Activated naive CD4-positive, alpha-beta T cell treated with anti-CD3 and anti-CD28 coated beads, Interleukin-2, amount 50 U/mL, for 24 hours (primary cell): ENCODE measurements at regions not wholly inside any gene's neighbourhood (a gene's known extent, or its start where the extent isn't known, plus 50 kb on each side); places are given as distances from the start of the nearest gene placed in this dataset.

ENCODE experiments used
- H3K27ac Mint-ChIP-seq: one replicate; pipeline ENCODE4 v1.8.0; 2021; ENCODE audit warnings: mild to moderate bottlenecking, mixed read lengths
- H3K27me3 Mint-ChIP-seq: one replicate; pipeline ENCODE4 v1.8.0; 2021; ENCODE audit warnings: mixed read lengths
- H3K36me3 Mint-ChIP-seq: one replicate; pipeline ENCODE4 v1.8.0; 2021; ENCODE audit warnings: mixed read lengths
- H3K4me1 Mint-ChIP-seq: one replicate; pipeline ENCODE4 v1.8.0; 2021; ENCODE audit warnings: mixed read lengths
- H3K4me3 Mint-ChIP-seq: one replicate; pipeline ENCODE4 v1.8.0; 2021; ENCODE audit warnings: mild to moderate bottlenecking, mixed read lengths
- H3K9me3 Mint-ChIP-seq: one replicate; pipeline ENCODE4 v1.8.0; 2021; ENCODE audit warnings: mixed read lengths

GRCh38 chr12:25827747-25828146 is 130.7 kb upstream of the RASSF8 start:
- H3K4me3 Mint-ChIP-seq = no peak overlapping the region
- H3K36me3 Mint-ChIP-seq = no peaks in the 10 kb centered on the region
- H3K27ac Mint-ChIP-seq = no peak overlapping the region
- H3K4me1 Mint-ChIP-seq = no peaks in the 10 kb centered on the region
- no peaks in the 10 kb centered on the region for H3K9me3 Mint-ChIP-seq
- peaks cover 5% of the 10 kb centered on the region for H3K27me3 Mint-ChIP-seq

DNA sequence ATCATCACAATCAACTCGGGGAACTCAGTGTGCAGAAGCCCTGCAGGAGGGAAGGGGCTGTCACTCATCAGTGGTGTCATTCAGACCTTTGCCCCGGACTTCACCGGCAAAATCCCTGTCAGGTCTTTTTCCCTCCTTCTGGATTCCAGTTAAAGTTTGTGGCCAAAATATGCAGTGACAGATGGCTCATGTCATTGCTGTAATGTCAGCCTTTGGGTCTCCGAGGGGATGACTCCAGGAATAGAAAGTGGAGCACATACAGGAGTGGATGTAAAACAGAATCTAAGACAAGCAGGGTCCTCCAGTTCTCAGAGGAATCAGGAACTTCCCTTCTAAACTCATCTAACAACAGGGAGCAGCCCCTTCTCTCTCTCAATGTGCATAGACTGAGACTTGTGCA is 130.3 kb upstream of the RASSF8 start:
- Mint-ChIP-seq H3K36me3 (no peaks in the 10 kb centered on the region), H3K4me3 (no peak overlapping the region), H3K9me3 (no peaks in the 10 kb centered on the region), H3K27ac (no peak overlapping the region), H3K27me3 (peaks cover 5% of the 10 kb centered on the region), H3K4me1 (no peaks in the 10 kb centered on the region)

- H3K4me3 Mint-ChIP-seq = no peak overlapping the region
- no peaks in the 10 kb centered on the region for H3K4me1 Mint-ChIP-seq
- no peaks in the 10 kb centered on the region for H3K36me3 Mint-ChIP-seq
- H3K9me3 Mint-ChIP-seq = no peaks in the 10 kb centered on the region
- H3K27ac Mint-ChIP-seq = no peak overlapping the region
- peaks cover 4% of the 10 kb centered on the region for H3K27me3 Mint-ChIP-seq
Measured at GRCh38 chr12:25829192-25829591, 129.3 kb upstream of the RASSF8 start.

GRCh38 chr12:25830456-25830855 is 128.0 kb upstream of the RASSF8 start:
- H3K36me3 Mint-ChIP-seq = no peaks in the 10 kb centered on the region
- no peaks in the 10 kb centered on the region for H3K4me1 Mint-ChIP-seq
- no peak overlapping the region for H3K27ac Mint-ChIP-seq
- H3K9me3 Mint-ChIP-seq = no peaks in the 10 kb centered on the region
- peaks cover 4% of the 10 kb centered on the region for H3K27me3 Mint-ChIP-seq
- H3K4me3 Mint-ChIP-seq = no peak overlapping the region

GRCh38 chr12:25833657-25834056 is 124.8 kb upstream of the RASSF8 start:
- Mint-ChIP-seq H3K36me3 (no peaks in the 10 kb centered on the region), H3K27me3 (peaks cover 6% of the 10 kb centered on the region)

GRCh38 chr12:25835385-25835784 is 123.1 kb upstream of the RASSF8 start:
- Mint-ChIP-seq H3K27ac (no peak overlapping the region), H3K36me3 (no peaks in the 10 kb centered on the region), H3K4me1 (no peaks in the 10 kb centered on the region), H3K27me3 (peaks cover 5% of the 10 kb centered on the region), H3K9me3 (no peaks in the 10 kb centered on the region), H3K4me3 (no peak overlapping the region)

More at GRCh38 chr12:25833657-25834056, 124.8 kb upstream of the RASSF8 start:
- Mint-ChIP-seq H3K4me1 (no peaks in the 10 kb centered on the region), H3K9me3 (no peaks in the 10 kb centered on the region), H3K27ac (no peak overlapping the region), H3K4me3 (no peak overlapping the region)

GRCh38 chr12:25838007-25838406 is 120.5 kb upstream of the RASSF8 start:
- H3K27ac Mint-ChIP-seq = no peak overlapping the region
- H3K4me1 Mint-ChIP-seq = peaks cover 1% of the 10 kb centered on the region
- no peaks in the 10 kb centered on the region for H3K9me3 Mint-ChIP-seq
- H3K27me3 Mint-ChIP-seq = peaks cover 2% of the 10 kb centered on the region
- H3K4me3 Mint-ChIP-seq = no peak overlapping the region
- H3K36me3 Mint-ChIP-seq = no peaks in the 10 kb centered on the region

- H3K4me1 Mint-ChIP-seq = peaks cover 8% of the 10 kb centered on the region
- H3K27ac Mint-ChIP-seq = peak overlapping the region; percentile 55
- peaks cover 2% of the 10 kb centered on the region for H3K27me3 Mint-ChIP-seq
- no peaks in the 10 kb centered on the region for H3K36me3 Mint-ChIP-seq
- H3K4me3 Mint-ChIP-seq = no peak overlapping the region
- no peaks in the 10 kb centered on the region for H3K9me3 Mint-ChIP-seq
Measured at GRCh38 chr12:25839470-25839869, 119.0 kb upstream of the RASSF8 start.

GRCh38 chr12:25840678-25841465 is 117.6 kb upstream of the RASSF8 start:
- no peak overlapping the region for H3K4me3 Mint-ChIP-seq
- H3K27ac Mint-ChIP-seq = no peak overlapping the region
- no peaks in the 10 kb centered on the region for H3K9me3 Mint-ChIP-seq
- peaks cover 8% of the 10 kb centered on the region for H3K4me1 Mint-ChIP-seq
- no peaks in the 10 kb centered on the region for H3K36me3 Mint-ChIP-seq
- H3K27me3 Mint-ChIP-seq = peaks cover 2% of the 10 kb centered on the region

DNA sequence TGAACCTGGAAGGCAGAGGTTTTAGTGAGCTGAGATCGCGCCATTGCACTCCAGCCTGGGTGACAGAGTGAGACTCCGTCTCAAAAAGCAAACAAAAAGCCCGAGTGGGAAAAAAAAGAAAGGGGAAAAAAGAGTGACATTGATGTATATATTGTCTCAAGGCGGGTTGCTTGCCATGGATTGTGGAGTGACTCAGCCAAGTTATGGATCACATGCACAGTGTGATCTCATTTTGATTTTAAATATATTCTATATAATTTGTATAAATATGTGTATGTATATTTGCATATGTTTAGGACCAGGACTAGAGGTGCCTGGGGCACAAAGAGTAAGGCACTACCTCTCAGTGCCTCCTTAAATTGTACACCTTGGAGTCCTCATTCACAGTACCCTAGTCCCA is 116.2 kb upstream of the RASSF8 start:
- Mint-ChIP-seq H3K9me3 (no peaks in the 10 kb centered on the region), H3K27ac (no peak overlapping the region), H3K4me1 (peaks cover 8% of the 10 kb centered on the region), H3K27me3 (no peaks in the 10 kb centered on the region), H3K4me3 (no peak overlapping the region), H3K36me3 (no peaks in the 10 kb centered on the region)

DNA sequence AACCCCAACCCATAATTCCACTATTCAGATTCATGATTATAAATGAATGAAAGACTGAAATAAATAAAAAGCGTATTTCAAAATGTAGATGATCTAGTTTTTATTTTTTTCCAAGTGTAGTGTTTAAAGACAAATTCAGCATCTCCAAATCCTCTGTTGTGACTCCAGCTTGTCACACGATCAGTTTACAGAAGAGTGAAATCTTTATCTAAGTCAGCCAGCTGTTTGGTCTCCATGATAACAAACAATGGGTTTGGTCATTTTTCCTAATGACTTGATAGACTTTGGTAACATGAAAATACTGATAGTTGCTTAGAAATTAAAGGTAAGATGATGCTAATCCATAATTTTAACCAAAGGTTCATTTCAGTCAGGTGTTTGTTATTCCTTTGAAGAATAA is 114.5 kb upstream of the RASSF8 start:
- H3K4me3 Mint-ChIP-seq = no peak overlapping the region
- no peaks in the 10 kb centered on the region for H3K9me3 Mint-ChIP-seq
- no peaks in the 10 kb centered on the region for H3K36me3 Mint-ChIP-seq
- peaks cover 8% of the 10 kb centered on the region for H3K4me1 Mint-ChIP-seq
- no peak overlapping the region for H3K27ac Mint-ChIP-seq
- H3K27me3 Mint-ChIP-seq = peaks cover 2% of the 10 kb centered on the region

GRCh38 chr12:25845415-25845814 is 113.1 kb upstream of the RASSF8 start:
- Mint-ChIP-seq H3K27ac (no peak overlapping the region), H3K4me1 (peaks cover 8% of the 10 kb centered on the region), H3K27me3 (peaks cover 5% of the 10 kb centered on the region), H3K36me3 (no peaks in the 10 kb centered on the region), H3K9me3 (no peaks in the 10 kb centered on the region), H3K4me3 (no peak overlapping the region)

- Mint-ChIP-seq H3K27ac (no peak overlapping the region), H3K4me3 (no peak overlapping the region), H3K36me3 (peaks cover 2% of the 10 kb centered on the region), H3K9me3 (no peaks in the 10 kb centered on the region), H3K27me3 (peaks cover 10% of the 10 kb centered on the region), H3K4me1 (no peaks in the 10 kb centered on the region)
Measured at GRCh38 chr12:25852792-25853191, 105.7 kb upstream of the RASSF8 start.

DNA sequence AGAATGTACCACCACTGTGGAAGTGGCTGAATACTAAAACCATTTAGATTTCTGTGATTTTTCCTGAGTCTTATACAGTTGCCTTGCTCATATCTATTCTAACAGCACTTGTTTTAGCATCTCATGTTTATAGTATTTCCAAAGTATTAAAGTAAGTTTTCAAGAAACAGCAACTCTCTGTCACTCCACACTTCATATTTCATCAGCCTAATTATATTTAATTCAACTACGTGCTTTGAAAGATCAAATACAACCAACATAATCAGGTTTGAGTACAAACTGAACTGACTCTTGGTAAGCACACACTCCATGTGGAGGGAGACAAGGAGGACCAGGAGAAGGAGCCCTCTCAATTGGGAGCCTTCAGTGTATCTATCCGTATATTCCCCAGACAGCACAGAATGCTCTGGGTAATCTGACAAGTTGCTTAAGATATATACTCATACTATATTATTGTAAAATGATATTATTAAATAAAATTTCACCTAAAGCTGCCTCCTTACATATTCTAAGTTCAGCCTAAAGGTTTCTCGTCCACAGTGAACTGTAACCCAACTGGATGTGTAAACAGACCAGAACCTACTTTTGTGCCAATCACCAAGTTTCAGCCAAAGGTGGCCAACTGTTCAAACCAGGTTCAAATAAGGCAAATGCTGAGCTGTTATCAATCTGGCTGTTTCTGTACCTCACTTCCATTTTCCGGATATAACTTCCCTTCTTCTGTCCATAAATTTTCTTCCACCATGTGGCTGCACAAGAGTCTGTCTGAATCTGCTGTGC is 105.0 kb upstream of the RASSF8 start:
- Mint-ChIP-seq H3K27ac (no peak overlapping the region), H3K4me3 (no peak overlapping the region), H3K4me1 (no peaks in the 10 kb centered on the region), H3K9me3 (no peaks in the 10 kb centered on the region), H3K36me3 (peaks cover 2% of the 10 kb centered on the region), H3K27me3 (peaks cover 9% of the 10 kb centered on the region)

- Mint-ChIP-seq H3K4me3 (no peak overlapping the region), H3K36me3 (peaks cover 2% of the 10 kb centered on the region), H3K27ac (no peak overlapping the region), H3K27me3 (peaks cover 6% of the 10 kb centered on the region), H3K4me1 (peaks cover 11% of the 10 kb centered on the region), H3K9me3 (no peaks in the 10 kb centered on the region)
Measured at GRCh38 chr12:25854991-25855390, 103.5 kb upstream of the RASSF8 start.

DNA sequence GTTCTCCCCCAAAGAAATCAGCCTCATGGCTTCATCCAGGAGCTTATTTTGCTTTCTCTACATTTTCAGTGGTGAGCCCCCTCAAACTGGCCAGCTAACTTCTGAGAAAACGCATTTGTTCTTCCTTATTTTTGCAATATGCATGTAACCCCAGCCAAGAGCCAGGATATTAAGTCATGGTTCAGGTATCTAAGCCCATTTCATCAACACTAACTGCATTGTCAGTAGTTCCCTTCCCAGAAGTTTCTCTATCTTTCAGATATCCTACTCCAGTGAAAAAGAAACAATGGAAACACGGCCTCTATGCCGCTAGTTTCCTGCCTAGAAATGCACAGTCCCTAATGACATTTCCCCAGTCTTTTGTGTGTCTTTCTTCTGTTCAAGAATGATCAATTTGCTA is 102.8 kb upstream of the RASSF8 start:
- H3K27me3 Mint-ChIP-seq = peaks cover 6% of the 10 kb centered on the region
- no peaks in the 10 kb centered on the region for H3K9me3 Mint-ChIP-seq
- no peak overlapping the region for H3K4me3 Mint-ChIP-seq
- H3K36me3 Mint-ChIP-seq = peaks cover 2% of the 10 kb centered on the region
- H3K27ac Mint-ChIP-seq = peak overlapping the region; percentile 9
- H3K4me1 Mint-ChIP-seq = peaks cover 16% of the 10 kb centered on the region
